ENCODE measurements at regions not wholly inside any gene's neighbourhood (a gene's known extent, or its start where the extent isn't known, plus 50 kb on each side); places are given as distances from the start of the nearest gene placed in this dataset.

DNA sequence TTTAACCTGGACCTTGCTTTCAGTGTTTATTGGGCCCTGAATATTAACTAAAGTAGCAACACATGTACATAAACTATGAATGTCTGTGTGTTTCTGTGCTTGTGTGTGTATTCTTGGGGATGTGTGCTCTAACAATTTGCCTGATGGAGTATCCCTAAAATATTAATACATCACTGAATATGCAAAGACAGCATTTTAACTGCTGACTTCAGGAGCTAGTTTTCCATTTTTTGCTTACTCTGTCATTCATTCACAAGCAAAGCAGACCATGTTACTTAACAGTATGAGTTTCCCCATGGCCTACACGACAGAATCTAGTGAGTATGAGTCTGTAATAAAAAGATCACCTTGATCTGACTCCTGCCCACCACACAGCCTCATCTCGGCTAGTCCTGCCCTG, 402.8 kb downstream of the BCAT1 start:
- H3K79me2 ChIP-seq (ENCODE audit: low read length) = peaks cover 99% of the 10 kb centered on the region
- no peak overlapping the region for H3K27ac ChIP-seq (ENCODE audit: low read length)
- H3K4me1 ChIP-seq (ENCODE audit: low read length) = peaks cover 3% of the 10 kb centered on the region; the same call in 1 of the 2 replicates
- H2AFZ ChIP-seq (ENCODE audit: low read depth, low read length) = no peak overlapping the region
- H3K4me3 ChIP-seq (ENCODE audit: low read length) = no peak overlapping the region
- H4K20me1 ChIP-seq (ENCODE audit: insufficient read depth, low read length) = peaks cover 19% of the 10 kb centered on the region
- H3K4me2 ChIP-seq (ENCODE audit: low read length) = no peak overlapping the region
- no peaks in the 10 kb centered on the region for H3K9me3 ChIP-seq (ENCODE audit: insufficient read depth, low read length)
- no peaks in the 10 kb centered on the region for H3K27me3 ChIP-seq (ENCODE audit: low read depth, low read length)
- no peak for TF ChIP-seq EZH2phosphoT487 (IDR thresholded peaks at IDR 0.05; ENCODE audit: low read depth)
- TF ChIP-seq, protein P1, sequence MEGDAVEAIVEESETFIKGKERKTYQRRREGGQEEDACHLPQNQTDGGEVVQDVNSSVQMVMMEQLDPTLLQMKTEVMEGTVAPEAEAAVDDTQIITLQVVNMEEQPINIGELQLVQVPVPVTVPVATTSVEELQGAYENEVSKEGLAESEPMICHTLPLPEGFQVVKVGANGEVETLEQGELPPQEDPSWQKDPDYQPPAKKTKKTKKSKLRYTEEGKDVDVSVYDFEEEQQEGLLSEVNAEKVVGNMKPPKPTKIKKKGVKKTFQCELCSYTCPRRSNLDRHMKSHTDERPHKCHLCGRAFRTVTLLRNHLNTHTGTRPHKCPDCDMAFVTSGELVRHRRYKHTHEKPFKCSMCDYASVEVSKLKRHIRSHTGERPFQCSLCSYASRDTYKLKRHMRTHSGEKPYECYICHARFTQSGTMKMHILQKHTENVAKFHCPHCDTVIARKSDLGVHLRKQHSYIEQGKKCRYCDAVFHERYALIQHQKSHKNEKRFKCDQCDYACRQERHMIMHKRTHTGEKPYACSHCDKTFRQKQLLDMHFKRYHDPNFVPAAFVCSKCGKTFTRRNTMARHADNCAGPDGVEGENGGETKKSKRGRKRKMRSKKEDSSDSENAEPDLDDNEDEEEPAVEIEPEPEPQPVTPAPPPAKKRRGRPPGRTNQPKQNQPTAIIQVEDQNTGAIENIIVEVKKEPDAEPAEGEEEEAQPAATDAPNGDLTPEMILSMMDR (IDR thresholded peaks at IDR 0.05; ENCODE audit: low read depth, low read length) = no peak
- no peak overlapping the region for H3K9ac ChIP-seq (ENCODE audit: low read length)
- H3K36me3 ChIP-seq (replicated peaks; ENCODE audit: low read depth, low read length) = peaks cover 56% of the 10 kb centered on the region

DNA sequence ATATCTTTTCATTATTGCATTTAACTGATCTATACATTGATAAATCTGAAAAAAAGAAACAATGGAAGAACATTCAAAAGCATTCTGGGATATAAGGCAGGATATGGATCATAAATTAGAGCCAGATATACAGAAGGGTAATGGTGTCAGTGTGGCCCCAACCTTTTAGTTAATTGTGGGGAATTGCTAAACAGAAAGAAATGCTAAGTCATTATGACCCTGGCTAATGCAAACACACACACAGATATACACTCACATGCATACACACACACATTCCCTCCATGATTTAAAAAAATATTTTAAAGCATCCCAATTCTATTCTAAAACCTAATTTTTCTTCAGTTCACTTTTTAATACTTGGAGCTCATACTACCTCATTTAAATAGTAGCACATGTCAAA, 404.5 kb downstream of the BCAT1 start:
- no peak overlapping the region for H3K4me2 ChIP-seq (ENCODE audit: low read length)

DNA sequence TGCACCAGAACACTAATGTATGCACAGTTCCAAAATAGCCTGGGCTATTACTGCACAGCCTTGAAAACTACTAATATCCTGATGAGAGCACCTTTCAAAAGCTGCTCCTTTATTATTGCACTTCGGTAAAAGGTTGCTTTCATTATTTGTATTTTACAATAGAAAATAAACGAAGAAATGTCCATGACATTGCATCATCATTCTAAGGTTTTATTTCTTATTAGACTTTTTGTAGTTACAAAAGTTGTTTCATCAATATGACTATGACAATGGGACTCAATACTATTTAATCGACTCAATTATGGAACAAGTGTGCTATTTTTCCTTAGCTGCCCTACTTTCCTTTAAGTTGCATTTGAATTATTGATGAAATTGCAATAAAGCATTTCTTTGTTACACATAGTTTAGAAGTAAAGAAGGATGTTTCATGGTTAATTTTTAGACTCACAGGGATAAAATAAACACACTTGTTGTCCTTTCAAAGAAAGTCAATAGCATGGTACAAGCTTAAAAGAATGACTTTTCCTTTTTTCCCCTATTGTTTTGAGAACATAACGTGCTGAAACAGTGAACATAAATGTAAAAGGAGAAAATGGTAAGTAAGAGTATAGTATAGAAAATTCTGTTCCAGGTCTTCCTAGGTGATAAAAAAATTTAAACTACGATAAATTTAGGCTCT, 407.6 kb downstream of the BCAT1 start:
- Histone ChIP-seq H3K4me2 (ENCODE audit: low read length) (no peak overlapping the region), H3K4me3 (ENCODE audit: low read length) (no peak overlapping the region), H4K20me1 (ENCODE audit: insufficient read depth, low read length) (peaks cover 9% of the 10 kb centered on the region; the same call in 1 of the 2 replicates), H2AFZ (ENCODE audit: low read depth, low read length) (no peak overlapping the region), H3K9ac (ENCODE audit: low read length) (no peak overlapping the region), H3K4me1 (ENCODE audit: low read length) (peaks cover 22% of the 10 kb centered on the region), H3K79me2 (ENCODE audit: low read length) (peaks cover 99% of the 10 kb centered on the region), H3K36me3 (replicated peaks; ENCODE audit: low read depth, low read length) (peaks cover 19% of the 10 kb centered on the region), H3K9me3 (ENCODE audit: insufficient read depth, low read length) (no peaks in the 10 kb centered on the region), H3K27ac (ENCODE audit: low read length) (no peak overlapping the region), H3K27me3 (ENCODE audit: low read depth, low read length) (no peaks in the 10 kb centered on the region)
- TF ChIP-seq EZH2phosphoT487 (IDR thresholded peaks at IDR 0.05; ENCODE audit: low read depth) = no peak

More for the DNA sequence above, 404.5 kb downstream of the BCAT1 start:
- Histone ChIP-seq H3K27me3 (ENCODE audit: low read depth, low read length) (no peaks in the 10 kb centered on the region), H3K27ac (ENCODE audit: low read length) (no peak overlapping the region), H3K9ac (ENCODE audit: low read length) (no peak overlapping the region), H3K79me2 (ENCODE audit: low read length) (peaks cover 98% of the 10 kb centered on the region), H3K4me1 (ENCODE audit: low read length) (peaks cover 3% of the 10 kb centered on the region; the same call in 1 of the 2 replicates), H2AFZ (ENCODE audit: low read depth, low read length) (no peak overlapping the region), H3K4me3 (ENCODE audit: low read length) (no peak overlapping the region), H3K9me3 (ENCODE audit: insufficient read depth, low read length) (no peaks in the 10 kb centered on the region), H3K36me3 (replicated peaks; ENCODE audit: low read depth, low read length) (peaks cover 41% of the 10 kb centered on the region), H4K20me1 (ENCODE audit: insufficient read depth, low read length) (peaks cover 19% of the 10 kb centered on the region)
- no peak for TF ChIP-seq EZH2phosphoT487 (IDR thresholded peaks at IDR 0.05; ENCODE audit: low read depth)
- TF ChIP-seq, protein P1 (IDR thresholded peaks at IDR 0.05; ENCODE audit: low read depth, low read length) = no peak

- Histone ChIP-seq H4K20me1 (ENCODE audit: insufficient read depth, low read length) (no peaks in the 10 kb centered on the region), H3K79me2 (ENCODE audit: low read length) (peaks cover 99% of the 10 kb centered on the region), H3K9ac (ENCODE audit: low read length) (no peak overlapping the region), H3K36me3 (replicated peaks; ENCODE audit: low read depth, low read length) (peaks cover 8% of the 10 kb centered on the region), H3K27me3 (ENCODE audit: low read depth, low read length) (no peaks in the 10 kb centered on the region), H2AFZ (ENCODE audit: low read depth, low read length) (no peak overlapping the region), H3K4me2 (ENCODE audit: low read length) (no peak overlapping the region), H3K4me1 (ENCODE audit: low read length) (peaks cover 36% of the 10 kb centered on the region), H3K27ac (ENCODE audit: low read length) (no peak overlapping the region), H3K4me3 (ENCODE audit: low read length) (no peak overlapping the region), H3K9me3 (ENCODE audit: insufficient read depth, low read length) (no peaks in the 10 kb centered on the region)
- no peak for TF ChIP-seq EZH2phosphoT487 (IDR thresholded peaks at IDR 0.05; ENCODE audit: low read depth)
- TF ChIP-seq, protein P1 (IDR thresholded peaks at IDR 0.05; ENCODE audit: low read depth, low read length) = no peak
Observed at GRCh38 chr12:24539646-24540045, 409.3 kb downstream of the BCAT1 start.

Measured in OCI-LY3 (cell line).